Activated CD4-positive, alpha-beta T cell treated with anti-CD3 and anti-CD28 coated beads, Interleukin-2, amount 50 U/mL, for 16 hours (primary cell): ENCODE measurements at regions not wholly inside any gene's neighbourhood (a gene's known extent, or its start where the extent isn't known, plus 50 kb on each side); places are given as distances from the start of the nearest gene placed in this dataset.
"Not testable (repeated sequence)": the region's sequence is repeated elsewhere in the genome, so short reads cannot be mapped to it uniquely, and the experiment has no call there.

Experiments
- DNase-seq: peaks from one replicate; pipeline ENCODE4 v3.0.0-alpha.2; 2020

DNA sequence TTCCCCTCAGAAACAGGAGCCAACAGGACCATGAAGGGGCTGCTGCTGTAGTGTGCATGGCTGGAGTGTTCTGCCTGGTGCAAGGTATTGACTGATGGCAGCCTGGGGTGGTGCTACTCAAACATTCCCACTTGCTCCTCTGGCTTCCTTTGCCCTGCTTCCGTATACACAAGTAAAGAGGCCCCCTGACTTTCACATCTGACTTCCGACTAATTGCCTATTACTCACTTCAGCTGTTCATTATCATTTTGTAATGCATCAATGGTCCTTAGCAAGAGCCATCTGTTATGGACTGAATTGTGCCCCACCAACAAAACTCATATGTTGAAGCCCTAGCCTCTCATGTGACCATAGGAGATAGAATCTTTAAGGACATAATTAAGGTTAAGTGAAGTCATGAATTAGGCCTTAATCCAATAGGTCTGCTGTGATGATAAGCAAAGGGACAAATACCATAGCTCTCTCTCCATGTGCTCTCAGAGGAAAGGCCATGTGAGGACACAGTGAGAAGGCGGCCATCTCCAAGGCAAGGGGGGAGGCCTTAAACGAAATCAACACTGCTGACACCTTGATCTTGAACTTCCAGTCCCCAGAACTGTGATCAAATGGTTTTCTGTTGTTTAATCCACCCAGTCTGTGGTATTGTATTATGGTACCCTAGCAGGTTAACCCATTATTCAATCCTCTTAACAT, 122.5 kb upstream of the CLNK start:
- DNase-seq: no peak

DNA sequence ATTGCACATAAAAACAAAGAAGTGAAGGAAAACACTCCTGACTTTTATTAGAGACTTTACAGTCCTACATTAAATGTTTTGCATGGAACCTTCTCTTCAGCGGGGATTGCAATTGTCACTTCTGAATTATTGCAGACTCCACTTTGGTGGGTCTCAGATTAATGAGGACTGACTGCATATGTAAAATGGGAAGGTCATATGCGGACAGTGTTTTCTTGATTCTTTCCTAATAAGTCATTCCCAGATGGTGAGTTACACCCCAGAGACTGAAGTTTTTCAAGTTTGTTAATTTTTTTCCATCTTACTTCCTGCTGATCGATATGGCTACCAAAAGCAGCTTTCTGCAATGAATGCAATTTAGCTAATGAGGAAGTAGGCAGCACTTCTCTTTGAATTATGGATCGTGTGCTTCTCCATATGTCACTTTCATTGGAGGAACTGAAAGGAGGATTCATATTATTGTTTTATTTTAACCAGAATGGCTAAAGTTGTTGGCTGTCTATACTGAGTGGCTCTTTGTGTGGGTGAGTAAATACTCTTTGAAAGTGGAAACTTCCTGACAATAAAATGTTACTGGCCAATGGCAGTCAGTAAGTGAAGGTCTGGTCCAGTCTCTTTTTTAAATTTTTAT, 119.3 kb upstream of the CLNK start:
- DNase-seq: no peak

DNA sequence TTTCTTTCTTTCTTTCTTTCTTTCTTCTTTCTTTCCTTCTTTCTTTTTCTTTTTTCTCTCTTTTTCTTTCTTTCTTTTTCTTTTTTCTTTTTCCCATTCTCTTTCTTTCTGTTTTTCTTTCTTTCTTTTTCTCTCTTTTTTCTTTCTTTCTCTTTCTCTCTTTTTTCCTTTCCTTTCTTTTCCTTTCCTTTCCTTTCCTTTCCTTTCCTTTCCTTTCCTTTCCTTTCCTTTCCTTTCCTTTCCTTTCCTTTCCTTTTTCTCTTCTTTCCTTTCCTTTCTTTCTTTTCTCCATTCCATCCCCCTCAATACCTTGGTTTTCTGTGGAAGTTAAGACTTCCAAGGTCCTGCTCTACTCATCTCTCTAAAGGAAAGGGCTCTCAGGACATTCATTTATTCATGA, 102.8 kb upstream of the CLNK start:
- no peak for DNase-seq

DNA sequence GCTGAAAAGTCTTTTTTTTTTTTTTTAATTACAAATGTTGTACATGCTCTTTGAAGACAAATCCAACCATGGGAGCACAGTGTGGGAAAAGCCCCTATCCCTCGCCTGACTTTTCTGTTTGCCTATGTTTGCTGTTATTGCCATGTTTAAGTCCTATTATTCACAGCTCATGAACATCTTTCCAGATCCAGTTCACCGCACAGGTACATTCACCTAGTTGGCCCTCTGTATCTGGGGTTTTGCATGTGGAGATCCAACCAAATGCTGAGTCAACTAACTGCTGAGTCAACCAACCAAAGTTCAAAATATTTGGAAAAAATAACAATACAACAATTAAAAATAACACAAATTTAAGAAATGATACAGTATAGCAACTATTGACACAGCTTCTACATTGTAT, 100.1 kb upstream of the CLNK start:
- no peak for DNase-seq

DNA sequence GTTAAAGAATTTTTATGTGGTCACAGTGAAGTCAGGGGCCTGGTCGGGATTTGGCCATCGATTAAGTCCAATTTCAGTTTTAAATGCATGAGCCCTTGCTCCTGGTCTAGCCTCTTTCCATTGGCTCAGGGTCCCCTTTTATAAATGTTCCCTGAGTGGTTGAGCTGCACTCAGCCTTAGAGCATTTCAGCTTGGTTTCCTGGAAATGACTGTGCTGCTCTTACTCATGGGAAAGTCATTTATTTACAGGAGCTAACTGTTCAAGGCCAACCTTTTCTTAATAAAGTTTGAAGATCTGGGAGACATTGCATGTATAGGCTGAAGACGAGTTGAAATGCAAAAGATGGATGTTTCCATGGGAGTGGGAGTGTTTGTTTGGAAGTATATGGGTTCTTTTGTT, 98.8 kb upstream of the CLNK start:
- DNase-seq: no peak

DNA sequence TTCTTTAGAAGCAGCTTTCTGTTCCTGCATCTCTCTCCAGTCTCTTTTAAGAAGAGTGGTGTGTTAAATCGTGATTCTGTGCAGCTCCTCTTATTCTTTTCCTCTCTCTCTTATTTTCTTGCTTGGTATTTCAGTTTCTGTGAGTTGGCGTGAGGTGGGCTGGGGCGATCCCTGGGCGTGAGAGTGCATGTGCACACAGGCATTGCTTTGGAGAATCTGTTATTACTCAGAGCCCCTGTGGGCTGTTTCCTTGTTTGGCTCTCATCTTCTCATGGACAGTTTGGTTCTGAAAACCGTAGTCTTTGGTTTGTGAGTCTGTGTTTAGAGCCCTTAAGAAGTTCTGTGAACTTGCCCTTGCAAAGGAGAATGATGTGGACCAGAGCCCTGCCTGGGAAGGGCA, 97.2 kb upstream of the CLNK start:
- DNase-seq: no peak

DNA sequence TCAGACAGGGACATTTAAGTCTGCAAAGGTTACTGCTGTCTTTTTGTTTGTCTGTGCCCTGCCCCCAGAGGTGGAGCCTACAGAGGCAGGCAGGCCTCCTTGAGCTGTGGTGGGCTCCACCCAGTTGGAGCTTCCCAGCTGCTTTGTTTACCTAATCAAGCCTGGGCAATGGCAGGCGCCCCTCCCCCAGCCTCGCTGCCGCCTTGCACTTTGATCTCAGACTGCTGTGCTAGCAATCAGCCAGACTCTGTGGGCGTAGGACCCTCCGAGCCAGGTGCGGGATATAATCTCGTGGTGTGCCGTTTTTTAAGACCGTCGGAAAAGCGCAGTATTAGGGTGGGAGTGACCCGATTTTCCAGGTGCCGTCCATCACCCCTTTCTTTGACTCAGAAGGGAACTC, 96.2 kb upstream of the CLNK start:
- DNase-seq: not testable (repeated sequence)

DNA sequence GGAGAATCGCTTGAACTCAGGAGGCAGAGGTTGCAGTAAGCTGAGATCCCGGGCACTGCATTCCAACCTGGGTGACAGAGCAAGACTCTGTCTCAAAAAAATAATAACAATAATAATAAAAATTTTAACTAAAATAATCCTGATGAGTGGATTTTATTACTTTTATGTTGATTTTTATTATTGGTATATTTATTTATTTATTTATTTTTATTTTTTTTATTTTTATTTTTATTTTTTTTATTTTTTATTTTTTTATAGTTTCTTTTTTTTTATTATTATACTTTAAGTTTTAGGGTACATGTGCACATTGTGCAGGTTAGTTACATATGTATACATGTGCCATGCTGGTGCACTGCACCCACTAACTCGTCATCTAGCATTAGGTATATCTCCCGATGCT, 90.6 kb upstream of the CLNK start:
- not testable (repeated sequence) for DNase-seq

DNA sequence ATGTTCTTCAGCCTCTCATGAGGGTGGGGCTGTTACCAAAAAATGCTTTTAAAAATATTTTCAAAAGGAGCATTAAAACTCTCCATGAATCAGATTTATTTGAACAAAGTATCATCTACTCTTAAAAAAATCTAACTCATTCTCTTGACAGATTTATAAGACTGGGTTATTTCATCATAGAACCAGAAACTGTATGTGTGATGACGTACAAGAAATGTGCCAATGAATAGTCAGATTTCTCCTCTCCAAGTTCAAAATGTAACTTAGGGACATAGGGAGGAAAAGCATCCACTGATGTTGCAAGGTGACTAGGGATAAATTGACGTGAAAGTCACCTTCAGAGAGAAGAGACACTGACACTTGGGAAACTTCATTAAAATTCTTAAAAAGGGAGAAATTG, 89.1 kb upstream of the CLNK start:
- no peak for DNase-seq

DNA sequence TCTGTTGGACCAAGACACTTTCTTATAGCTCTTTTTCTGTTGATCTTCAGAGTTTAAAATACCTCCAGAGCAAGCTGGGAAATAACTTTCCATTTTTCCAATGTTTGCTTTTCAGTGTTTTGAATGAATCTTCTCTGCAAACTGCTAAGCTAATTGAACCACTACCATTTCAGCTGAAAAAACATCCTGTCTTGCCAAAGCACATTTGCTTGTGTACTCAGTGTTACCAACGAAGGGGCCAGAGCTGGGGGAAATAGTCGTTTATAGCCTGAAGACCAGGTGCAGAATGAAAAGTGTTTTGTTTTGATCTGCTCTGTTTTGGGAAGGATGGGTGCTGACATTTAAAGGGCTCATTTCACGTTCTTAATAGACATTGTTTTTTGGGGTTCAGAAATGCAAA, 88.4 kb upstream of the CLNK start:
- no peak for DNase-seq

DNA sequence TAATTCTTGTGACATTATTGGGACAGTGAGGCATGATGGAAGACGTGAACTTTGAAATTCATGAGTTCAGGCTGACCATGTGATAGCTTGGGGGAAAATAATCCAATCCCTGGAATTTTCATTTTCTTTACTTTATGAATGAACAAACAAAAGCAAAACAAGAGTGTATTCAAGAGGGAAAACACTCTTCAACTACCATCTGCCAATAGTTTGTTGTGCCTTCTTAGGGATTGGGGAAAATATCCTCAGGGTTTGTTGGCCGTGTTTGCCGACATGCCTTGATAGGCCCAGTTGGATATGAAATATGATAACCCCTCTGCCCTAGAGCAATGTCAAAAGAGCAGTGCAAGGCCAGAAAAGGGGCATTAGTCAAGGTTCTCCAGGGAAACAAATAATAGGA, 80.8 kb upstream of the CLNK start:
- no peak for DNase-seq

DNA sequence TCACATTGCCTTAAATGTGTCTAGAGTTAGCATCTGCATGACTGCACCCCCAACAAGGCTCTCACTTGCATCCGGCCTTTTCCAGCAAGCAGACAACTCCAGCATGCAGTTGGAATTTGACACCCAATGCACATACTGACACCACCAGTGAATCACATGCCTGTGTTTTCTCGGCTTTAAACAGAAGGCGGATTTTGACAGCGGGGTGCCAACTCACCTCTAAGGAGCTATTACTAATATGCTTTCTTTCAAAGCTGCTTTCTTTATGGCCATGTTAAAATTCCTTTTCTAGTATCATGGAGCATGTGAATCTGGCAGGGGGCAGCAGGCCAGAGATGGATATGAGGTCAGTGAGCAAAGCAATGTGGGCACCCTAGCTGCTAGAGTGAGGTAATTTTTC, 78.0 kb upstream of the CLNK start:
- DNase-seq: no peak

DNA sequence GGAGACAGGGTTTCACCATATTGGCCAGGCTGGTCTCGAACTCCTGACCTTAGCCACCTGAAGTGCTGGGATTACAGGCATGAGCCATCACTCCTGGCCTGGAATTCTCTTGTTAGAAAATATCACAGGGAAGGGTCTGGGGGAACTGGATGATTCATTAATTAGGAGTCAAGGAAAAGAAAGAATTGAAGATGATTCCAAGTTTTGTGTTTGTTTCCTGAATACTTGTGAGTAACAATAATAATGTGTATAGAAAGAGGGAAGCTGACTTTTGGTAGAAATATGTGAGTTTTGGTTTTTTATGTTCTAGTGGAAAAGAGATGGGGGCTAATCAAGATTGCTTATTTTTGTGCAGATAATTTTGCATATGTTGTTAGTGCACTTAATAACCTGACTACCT, 77.3 kb upstream of the CLNK start:
- no peak for DNase-seq

DNA sequence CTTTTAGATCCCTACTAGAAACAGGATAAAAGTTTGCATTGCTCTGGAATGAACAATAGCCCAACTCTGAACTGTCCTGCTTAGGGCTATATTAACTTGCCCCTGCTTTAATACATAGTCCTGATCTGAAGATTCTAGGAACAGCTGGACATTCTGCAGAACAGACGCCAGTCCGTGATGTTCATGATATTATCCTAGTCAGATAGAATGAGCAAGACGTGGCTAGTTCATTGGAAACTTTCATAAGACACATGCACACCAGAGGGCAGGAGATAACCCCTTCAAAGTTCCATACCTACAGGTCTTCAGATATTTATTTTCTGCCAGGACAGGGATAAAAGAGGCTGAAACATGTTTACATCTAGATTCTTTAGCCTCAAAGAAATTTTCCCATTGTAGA, 75.5 kb upstream of the CLNK start:
- DNase-seq: no peak

DNA sequence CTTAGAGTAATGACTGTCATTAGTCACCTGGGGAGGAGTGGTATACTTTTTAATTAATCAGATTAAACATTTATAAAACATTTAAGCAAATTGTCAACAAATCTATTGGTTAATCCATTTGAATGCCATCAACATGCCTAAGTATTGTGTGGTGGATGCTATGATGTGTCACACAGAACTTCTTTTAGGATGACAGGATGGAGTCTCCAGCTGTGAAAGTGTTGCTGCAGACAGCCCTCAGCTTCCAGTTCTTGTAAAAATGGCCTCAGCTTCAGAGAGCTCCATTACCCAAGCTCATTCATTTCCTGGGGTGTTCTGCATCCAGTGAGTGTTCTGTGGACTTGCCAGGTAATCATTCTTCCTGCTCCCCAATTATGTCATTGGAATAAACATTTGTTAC, 74.3 kb upstream of the CLNK start:
- no peak for DNase-seq

DNA sequence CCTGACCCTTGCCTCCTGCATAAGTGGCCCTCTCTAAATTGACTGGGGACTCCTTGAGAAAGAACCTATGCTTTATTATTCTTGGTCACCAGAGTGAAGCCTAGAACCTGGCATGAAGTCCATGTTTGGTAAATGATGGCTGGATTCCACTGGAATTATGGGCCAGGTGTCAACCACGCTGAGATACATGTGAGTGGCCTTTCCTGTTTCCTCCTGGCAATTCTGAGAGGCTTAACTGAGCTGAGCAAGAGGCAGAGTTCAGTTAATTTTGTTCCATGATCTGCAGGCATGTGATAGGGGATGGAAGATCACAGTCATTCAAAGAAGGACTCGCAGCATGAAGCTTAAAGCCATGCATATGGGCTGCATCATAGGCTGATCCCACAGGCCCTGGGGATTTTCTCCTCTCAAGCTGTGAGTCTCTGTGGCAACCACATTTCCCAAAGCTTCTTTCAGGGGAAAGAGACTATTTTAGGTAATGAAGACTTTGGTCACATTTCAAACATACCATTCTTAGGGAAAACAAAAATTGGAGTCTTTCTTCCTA, 69.4 kb upstream of the CLNK start:
- no peak for DNase-seq

DNA sequence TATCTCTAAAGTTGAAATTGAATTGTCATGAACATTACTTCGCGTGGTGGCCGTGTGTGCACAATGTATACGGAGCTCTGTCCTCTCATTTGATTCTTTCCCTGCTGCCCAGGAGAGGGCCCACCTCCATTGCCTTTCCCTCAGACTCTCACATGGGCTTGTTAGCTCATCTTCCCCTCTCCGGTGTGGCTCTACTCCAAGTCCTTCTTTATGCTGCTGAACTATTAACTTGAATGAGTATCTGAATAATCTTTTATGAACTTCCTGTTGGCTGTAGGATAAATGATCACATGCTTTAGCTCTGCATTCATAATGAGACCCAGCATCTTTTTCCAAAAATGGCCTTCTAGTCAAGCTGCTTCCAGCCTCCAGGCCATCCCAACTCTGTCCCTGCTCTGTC, 68.8 kb upstream of the CLNK start:
- no peak for DNase-seq

DNA sequence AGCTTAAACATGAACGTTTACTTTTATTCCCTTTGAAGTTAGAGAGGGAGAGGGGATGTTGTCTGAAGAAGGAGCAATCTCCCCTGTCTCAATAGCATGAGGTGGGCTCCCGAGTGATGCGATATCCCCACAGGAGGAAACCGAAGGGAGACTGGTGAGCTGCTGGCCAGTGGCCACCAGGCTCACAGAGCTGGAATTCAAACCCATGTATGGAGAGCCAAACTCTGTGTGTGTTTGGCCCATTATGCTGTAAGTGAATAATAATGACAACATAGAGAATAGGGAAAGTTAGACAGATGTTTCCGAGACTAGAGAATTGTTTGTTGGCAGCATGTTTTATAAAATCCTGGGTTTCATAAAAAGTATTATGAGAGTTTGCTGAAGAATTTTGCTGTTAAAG, 66.1 kb upstream of the CLNK start:
- DNase-seq: no peak

DNA sequence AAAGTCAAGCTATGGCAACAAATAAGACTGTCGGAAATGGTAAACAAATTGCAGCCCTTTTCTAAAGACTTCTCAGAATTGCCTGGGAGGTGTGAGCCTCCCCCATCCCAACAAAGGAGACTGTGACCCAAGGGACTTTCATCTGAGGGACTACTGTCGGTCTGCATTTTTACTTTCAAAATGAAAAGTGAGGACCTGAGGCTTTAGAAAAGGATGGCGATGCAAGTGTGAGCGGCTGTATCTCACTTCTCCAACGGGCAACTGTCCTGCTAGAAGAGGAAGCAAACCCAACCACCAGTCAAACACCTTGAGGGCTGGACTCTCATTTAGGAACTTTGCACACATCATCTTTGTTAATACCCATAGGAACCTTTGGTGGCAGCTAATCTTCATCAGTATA, 62.6 kb upstream of the CLNK start:
- DNase-seq: no peak

DNA sequence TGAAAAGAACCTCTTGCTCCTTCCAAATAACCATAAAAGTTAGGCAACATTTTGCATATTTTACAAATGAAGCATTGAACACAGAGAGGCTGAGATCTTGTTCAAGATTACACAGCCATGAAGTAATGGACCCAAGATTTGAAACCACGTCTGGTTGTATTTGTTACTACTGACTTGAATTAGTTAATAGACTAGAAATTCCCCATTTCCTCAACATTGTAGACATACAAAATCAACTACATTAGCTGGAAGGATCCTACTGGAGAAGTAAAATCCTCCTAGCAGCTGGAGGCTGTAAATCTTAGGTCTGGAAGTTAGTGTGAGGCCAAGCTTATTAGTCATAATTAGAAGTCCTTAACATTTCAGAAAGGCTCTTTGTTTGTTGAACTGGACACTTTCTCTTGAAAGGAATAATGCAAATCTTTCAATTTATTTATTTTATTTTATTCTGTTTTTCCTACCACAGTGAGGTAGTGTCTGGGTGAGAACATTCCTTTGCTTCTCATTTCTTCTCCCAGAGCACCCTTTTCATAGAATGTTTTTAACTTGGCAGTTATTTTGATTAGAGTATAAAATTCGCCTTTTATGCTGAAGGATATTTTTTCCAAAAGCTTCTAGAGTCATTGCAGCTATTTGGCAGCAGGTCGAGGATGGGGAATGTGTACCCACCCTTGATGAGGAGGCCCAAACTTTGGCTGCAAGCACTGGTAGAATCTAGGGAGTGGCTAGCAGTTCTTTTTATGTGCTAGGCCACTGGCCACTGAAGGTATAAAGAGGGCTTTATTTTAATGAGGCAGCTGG, 62.0 kb upstream of the CLNK start:
- DNase-seq: no peak

DNA sequence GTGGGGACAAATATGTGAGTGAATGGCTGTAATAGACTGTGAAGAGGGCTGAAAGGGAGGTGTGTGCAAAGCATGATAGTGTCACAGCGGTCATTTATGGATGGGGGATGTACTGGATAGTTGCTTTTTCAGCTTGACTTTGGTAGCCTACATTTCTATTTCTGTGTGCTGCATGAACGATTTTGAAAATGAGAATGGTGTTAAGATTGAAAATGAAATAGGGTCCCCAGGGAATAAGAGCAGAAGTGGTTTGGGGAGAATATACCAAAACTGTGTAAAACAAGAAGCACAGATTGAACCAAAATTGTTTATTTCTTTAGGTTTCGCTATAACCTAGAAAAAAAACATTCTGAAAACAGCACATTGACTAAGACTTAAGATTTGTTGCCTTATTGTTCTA, 58.8 kb upstream of the CLNK start:
- DNase-seq: no peak

DNA sequence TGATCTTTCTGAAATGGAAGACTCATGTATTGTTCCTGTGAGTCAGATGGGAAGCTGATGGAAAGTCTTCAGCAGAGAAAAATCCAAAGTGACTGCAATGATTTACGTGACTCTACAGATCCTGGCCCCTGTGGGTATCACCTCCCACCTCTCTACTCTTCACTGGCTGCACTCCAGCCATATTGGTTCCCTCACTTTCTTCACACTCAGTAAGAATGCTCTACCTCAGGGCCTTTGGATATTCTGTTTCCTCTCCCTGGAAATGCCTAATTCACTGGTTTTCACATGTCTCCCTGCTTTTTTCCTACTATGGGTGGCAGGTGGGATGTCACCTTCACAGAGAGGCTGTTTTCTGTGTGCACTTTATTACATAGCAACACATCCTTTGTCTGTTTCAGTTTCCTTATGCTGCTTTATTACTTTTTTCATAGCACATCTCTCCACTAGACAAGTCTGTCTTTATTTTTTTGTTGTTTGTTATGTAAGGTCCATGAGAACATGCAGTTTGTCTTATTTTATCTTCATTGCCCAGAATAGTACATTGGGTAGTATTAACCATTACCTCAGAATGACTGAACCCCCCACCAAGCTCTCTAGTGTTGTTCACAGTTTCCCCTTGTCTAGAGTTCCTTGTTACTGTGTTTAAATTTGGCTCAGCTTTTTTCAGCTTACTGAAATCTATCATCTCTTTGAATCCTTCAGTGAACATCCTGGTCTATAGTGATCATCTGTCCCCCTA, 57.6 kb upstream of the CLNK start:
- no peak for DNase-seq

DNA sequence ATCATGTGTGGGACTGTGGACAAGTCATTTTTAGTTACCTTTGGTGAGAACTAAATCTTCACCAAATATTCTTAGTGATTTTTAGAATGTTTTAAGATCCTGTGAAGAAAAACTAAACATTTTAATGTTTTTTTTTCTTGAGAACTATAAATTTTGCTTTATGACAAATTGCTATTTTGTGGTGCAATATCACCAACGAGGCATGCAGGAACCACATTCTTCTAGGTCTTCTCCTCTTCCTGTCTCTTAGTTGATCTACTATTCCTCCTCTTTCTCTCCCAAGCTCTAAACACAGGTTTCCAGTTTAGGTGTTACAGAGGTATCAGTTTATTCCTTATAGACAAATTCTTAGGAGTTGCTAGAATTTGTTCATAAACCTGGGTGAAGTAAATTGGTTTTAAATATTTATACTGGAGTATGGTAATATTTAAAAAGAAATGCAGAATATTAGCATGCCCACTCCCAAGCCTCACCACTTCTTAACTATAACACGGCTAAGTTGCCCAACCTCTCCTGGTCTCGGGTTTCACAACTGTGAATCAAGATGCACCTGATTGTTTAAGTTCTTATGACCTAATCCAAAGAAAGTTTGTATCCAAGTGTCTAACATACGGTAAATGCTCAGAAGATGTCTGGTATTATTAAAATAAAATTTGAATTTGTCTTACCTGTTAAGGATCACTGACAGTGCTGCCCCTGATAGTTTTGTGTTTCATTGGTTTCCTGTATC, 56.5 kb upstream of the CLNK start:
- DNase-seq: no peak
